ENCODE measurements at regions not wholly inside any gene's neighbourhood (a gene's known extent, or its start where the extent isn't known, plus 50 kb on each side); places are given as distances from the start of the nearest gene placed in this dataset.

DNA sequence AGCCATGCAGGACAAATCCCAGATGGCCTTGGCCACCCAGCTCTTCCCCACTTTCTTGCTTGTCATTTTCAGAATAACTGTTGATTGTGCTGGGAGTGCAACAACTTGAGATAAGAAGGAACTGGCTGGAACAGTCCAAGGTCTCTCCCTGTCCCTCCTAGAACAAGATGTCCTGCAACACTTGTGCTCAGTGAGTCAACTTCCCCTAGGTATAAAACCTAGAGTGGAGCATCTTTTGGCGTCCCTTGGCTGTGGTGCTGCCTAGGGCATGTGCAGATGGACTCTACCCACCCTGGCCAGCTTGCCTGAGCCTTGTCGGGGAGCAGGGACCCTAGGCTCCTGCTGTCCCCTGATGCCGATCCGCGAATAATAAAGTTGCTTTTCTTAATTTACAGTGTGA lies 50.7 kb upstream of the SLC22A11 start:
- intact Hi-C loops (cut with DNase I; ENCODE audit: low total_unique reads), result no loop called here
- TF ChIP-seq, protein P1, sequence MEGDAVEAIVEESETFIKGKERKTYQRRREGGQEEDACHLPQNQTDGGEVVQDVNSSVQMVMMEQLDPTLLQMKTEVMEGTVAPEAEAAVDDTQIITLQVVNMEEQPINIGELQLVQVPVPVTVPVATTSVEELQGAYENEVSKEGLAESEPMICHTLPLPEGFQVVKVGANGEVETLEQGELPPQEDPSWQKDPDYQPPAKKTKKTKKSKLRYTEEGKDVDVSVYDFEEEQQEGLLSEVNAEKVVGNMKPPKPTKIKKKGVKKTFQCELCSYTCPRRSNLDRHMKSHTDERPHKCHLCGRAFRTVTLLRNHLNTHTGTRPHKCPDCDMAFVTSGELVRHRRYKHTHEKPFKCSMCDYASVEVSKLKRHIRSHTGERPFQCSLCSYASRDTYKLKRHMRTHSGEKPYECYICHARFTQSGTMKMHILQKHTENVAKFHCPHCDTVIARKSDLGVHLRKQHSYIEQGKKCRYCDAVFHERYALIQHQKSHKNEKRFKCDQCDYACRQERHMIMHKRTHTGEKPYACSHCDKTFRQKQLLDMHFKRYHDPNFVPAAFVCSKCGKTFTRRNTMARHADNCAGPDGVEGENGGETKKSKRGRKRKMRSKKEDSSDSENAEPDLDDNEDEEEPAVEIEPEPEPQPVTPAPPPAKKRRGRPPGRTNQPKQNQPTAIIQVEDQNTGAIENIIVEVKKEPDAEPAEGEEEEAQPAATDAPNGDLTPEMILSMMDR (IDR thresholded peaks at IDR 0.05), result no peak
- no peak for TF ChIP-seq POLR2A (IDR thresholded peaks at IDR 0.05)
- peak in 1 of 2 donors; percentile 68 for DNase-seq (ENCODE audit: low spot score in 2 of 2)
- no peak overlapping the region for H3K4me3 ChIP-seq (ENCODE audit: low read depth, poor library complexity, severe bottlenecking)
- 91 to 95% methylated on average over 5 of the region's 5 CpGs for WGBS, 2 donors

Data from lower leg skin (tissue), 4 donors.